Ishikawa (cell line): ENCODE measurements at regions not wholly inside any gene's neighbourhood (a gene's known extent, or its start where the extent isn't known, plus 50 kb on each side); places are given as distances from the start of the nearest gene placed in this dataset.
A peak's percentile ranks its signal among the peaks of the same experiment; 100 is the strongest.

Source experiments
- CEBPB ChIP-seq: IDR thresholded peaks from 2 replicates; pipeline ENCODE4 v1.6.1; 2012
- CREB1 ChIP-seq: IDR thresholded peaks from 2 replicates; pipeline ENCODE4 v1.6.1; 2012; ENCODE audit warnings: low read depth
- EGR1 ChIP-seq: IDR thresholded peaks from 2 replicates; pipeline ENCODE4 v1.6.1; 2012
- EP300 ChIP-seq: IDR thresholded peaks from 2 replicates; pipeline ENCODE4 v1.6.1; 2012; ENCODE audit warnings: borderline replicate concordance
- FOXM1 ChIP-seq: IDR thresholded peaks from 2 replicates; pipeline ENCODE4 v1.6.1; 2012; ENCODE audit warnings: low read depth, borderline replicate concordance
- NFIC ChIP-seq: IDR thresholded peaks from 2 replicates; pipeline ENCODE4 v1.6.1; 2012
- RAD21 ChIP-seq: IDR thresholded peaks from 2 replicates; pipeline ENCODE4 v1.6.1; 2012; ENCODE audit warnings: low read depth
- TAF1 ChIP-seq: IDR thresholded peaks from 2 replicates; pipeline ENCODE4 v1.6.1; 2012; ENCODE audit warnings: low read depth, mild to moderate bottlenecking
- TCF12 ChIP-seq: IDR thresholded peaks from 2 replicates; pipeline ENCODE4 v1.6.1; 2012; ENCODE audit warnings: low read depth
- TEAD4 ChIP-seq: IDR thresholded peaks from 2 replicates; pipeline ENCODE4 v1.6.1; 2012
- YY1 ChIP-seq: IDR thresholded peaks from 2 replicates; pipeline ENCODE4 v1.6.1; 2012; ENCODE audit warnings: low read depth
- ZBTB7A ChIP-seq: IDR thresholded peaks from 2 replicates; pipeline ENCODE4 v1.6.1; 2012; ENCODE audit warnings: low read depth
- TF ChIP-seq, protein P1 (sequence below): IDR thresholded peaks from 2 replicates; pipeline ENCODE4 v1.6.1; 2012
- TF ChIP-seq, protein P2 (sequence below): IDR thresholded peaks from 2 replicates; pipeline ENCODE4 v1.6.1; 2012; ENCODE audit warnings: low read depth, mild to moderate bottlenecking
- TF ChIP-seq, protein P3 (sequence below): IDR thresholded peaks from 2 replicates; pipeline ENCODE4 v1.6.1; 2012

DNA sequence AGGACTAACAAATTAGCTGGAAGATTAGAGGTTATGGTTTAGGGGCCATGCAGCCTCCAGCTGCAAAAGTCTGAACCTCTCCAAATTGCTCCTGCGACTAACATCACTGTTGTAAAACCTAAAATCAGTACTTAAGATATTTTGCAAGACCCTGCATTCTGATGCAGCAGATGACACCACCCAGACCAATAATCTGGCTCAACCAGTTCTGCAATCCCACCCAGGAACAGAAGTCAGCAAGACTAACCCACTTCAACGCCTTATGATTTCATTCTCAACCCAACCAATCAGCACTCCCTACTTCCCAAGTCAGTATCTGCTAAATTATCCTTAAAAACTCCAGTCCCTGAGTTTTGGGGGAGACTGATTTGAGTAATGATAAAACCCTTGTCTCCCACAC is 250.8 kb upstream of the MBL2 start:
- TF ChIP-seq CREB1 (no peak), FOXM1 (no peak), CEBPB (peak; percentile 21; the same call in 1 of the 2 replicates), EGR1 (no peak), TEAD4 (0 out of 2 replicates have a peak, but pooled peaks have one; percentile 31)

DNA sequence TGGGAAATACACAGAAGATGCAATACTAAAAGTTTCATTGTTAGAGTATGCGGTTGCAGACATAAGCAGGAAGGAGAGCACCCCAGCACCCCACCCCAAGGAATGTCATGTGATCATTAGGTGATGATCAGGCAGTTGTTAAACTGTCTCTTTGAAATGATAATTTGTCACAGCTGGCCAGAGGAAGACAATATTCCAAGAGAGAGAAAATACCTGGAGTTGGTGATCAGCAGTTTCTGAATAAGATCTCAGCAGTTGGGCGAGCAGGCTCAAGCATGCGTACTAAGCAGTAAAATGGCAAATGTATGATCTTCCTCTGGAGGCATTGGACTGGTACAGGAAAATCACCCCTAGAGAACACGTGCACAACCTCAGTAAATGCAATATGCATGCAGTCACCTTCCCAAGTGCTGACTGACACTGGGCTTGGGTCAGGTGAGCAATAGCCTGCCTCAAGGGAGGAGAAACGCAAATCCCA is 250.1 kb upstream of the MBL2 start:
- peak; percentile 51; the same call in 1 of the 2 replicates for TF ChIP-seq TEAD4
- no peak for TF ChIP-seq TAF1
- peak; percentile 60; the same call in 1 of the 2 replicates for TF ChIP-seq EP300

DNA sequence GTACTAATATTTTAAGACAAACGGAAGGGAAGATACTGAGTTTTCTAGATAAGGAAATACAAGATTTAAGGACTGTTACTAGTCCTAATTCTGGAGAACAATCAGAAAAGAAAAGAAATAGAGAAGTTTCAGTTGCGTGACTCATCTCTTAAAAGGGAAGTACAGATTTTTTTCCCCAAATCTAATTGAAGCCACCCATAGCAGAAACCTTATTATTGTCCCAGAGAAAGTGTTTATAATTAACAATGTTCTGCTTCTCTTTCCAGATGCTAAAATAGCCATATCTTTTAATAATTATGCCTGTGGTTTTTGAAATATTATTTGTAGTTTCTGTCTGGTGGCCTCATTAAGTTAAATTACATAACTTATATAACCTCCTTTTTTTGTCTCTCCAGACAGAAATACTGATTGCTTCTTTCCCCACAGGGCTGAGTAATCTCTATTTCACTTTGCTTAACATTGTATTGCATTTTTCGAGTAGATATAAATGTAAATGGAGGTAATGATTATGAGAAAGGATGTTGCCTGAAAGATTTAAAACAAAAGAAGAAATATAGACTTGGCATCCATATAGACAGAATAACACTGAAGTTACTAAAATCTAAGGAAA is 240.7 kb upstream of the MBL2 start:
- TF ChIP-seq EP300 (no peak), TCF12 (no peak), ZBTB7A (no peak), FOXM1 (no peak), TAF1 (no peak), NFIC (no peak), CEBPB (no peak), TEAD4 (no peak), YY1 (no peak), CREB1 (no peak)
- TF ChIP-seq, protein P1, sequence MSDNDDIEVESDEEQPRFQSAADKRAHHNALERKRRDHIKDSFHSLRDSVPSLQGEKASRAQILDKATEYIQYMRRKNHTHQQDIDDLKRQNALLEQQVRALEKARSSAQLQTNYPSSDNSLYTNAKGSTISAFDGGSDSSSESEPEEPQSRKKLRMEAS: no peak

DNA sequence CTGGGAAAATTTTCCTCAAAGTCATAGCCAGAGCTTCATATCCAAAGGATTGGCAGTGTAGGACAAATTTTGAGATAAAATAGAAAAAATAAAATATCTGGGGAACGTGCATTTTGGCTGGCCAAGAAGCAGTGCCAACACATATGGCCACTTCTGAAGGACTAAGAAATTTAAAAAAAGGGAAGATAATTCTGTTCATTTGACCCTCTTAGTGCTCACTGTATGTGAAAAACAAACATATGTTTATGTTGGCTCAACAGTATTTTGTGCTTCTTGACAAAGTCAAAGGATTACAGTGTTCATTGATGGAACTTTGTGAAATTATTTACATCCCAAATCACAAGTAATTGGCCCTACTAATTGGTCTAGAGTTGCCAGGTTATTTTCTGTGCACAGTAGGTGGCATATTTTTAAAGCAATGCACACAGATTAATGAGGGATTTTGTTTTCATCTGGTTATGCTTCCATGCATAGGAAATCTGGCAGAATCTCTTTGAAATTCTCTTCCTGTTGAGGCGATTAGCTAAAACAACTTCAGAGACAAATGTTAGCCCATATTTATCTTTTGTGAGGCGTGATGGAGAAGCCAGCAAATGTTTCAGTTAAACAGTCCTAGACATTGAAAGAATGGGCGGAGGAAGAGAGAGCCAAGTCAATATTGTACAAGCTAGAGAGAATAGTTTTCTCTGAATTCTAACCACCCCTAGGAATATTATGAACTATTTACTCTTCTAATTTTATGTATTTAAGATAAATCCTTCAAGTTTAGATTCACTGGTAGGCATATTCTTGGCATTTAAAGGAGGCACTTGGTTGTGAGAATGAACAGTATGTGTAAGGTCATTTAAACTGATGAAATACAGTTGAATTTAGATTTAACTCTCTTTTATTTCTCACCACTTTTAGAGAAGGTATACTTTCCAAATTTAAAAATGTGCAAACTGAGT is 237.7 kb upstream of the MBL2 start:
- TF ChIP-seq TEAD4 (no peak), EGR1 (no peak), EP300 (no peak), TCF12 (no peak), NFIC (no peak), TAF1 (no peak)
- TF ChIP-seq, protein P2, sequence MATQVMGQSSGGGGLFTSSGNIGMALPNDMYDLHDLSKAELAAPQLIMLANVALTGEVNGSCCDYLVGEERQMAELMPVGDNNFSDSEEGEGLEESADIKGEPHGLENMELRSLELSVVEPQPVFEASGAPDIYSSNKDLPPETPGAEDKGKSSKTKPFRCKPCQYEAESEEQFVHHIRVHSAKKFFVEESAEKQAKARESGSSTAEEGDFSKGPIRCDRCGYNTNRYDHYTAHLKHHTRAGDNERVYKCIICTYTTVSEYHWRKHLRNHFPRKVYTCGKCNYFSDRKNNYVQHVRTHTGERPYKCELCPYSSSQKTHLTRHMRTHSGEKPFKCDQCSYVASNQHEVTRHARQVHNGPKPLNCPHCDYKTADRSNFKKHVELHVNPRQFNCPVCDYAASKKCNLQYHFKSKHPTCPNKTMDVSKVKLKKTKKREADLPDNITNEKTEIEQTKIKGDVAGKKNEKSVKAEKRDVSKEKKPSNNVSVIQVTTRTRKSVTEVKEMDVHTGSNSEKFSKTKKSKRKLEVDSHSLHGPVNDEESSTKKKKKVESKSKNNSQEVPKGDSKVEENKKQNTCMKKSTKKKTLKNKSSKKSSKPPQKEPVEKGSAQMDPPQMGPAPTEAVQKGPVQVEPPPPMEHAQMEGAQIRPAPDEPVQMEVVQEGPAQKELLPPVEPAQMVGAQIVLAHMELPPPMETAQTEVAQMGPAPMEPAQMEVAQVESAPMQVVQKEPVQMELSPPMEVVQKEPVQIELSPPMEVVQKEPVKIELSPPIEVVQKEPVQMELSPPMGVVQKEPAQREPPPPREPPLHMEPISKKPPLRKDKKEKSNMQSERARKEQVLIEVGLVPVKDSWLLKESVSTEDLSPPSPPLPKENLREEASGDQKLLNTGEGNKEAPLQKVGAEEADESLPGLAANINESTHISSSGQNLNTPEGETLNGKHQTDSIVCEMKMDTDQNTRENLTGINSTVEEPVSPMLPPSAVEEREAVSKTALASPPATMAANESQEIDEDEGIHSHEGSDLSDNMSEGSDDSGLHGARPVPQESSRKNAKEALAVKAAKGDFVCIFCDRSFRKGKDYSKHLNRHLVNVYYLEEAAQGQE: no peak
- TF ChIP-seq, protein P3, sequence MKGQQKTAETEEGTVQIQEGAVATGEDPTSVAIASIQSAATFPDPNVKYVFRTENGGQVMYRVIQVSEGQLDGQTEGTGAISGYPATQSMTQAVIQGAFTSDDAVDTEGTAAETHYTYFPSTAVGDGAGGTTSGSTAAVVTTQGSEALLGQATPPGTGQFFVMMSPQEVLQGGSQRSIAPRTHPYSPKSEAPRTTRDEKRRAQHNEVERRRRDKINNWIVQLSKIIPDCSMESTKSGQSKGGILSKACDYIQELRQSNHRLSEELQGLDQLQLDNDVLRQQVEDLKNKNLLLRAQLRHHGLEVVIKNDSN: no peak

DNA sequence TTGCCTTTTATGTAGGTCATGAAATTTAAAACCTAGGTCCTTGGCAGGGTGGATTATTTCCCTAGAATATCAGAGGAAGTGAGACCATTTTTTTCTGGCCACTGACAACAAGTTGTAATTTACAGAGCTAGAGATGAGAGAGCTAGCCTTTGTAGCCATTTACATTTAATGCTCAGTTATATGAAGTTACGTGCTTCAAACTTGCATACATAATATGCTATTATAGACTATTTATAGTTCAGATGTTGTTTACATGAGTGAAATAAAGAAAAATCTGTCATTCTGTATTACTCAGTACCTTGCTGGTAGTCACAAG is 234.9 kb upstream of the MBL2 start:
- no peak for TF ChIP-seq YY1
- no peak for TF ChIP-seq TEAD4
- TF ChIP-seq CEBPB: no peak
- TF ChIP-seq TCF12: no peak
- no peak for TF ChIP-seq ZBTB7A

DNA sequence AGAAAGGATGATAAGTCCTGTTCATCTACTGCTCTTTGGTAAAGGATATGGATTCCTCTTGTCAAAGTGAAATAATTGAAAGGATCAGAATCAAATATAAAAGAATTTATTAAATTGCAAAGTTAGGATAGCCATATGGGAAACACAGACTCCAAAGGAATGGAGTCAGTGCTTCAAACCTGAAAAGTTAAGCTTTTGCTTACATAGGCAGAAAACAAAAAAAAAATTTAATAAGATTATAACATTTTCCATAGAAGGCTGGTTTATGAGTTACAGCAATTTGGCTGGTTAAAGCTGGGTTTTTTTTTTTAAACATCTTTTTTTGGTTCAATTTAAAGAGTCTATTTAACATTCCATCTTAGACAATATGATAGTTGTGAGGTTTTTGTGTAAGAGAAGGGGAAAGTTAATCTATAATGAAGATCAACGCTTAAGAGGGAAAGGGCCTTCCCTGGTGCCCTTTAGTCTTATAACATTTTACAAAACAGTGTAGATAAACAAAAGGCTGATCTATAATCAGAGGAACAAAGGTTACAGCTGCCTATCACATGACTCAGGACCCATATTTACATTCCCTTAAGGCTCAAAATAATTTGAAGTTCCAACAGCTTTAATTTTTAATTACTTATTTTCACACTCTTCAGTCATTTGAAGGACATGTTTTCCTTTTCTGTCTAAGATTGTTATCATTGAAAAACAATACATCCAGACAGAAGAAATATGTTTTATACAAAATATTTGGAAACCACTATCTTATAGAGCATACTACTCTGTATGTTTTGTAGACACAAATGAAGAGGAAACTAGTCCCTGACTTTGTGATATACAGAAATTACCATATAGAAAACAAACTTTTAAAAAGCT is 234.3 kb upstream of the MBL2 start:
- TF ChIP-seq ZBTB7A (no peak), TEAD4 (no peak), EP300 (no peak), RAD21 (no peak), TAF1 (no peak), NFIC (no peak), CREB1 (no peak), CEBPB (no peak), YY1 (no peak)
- TF ChIP-seq, protein P3: no peak
- TF ChIP-seq, protein P1: no peak
